Uterus (tissue), 2 donors: ENCODE measurements at regions not wholly inside any gene's neighbourhood (a gene's known extent, or its start where the extent isn't known, plus 50 kb on each side); places are given as distances from the start of the nearest gene placed in this dataset.

ENCODE experiments used
- POLR2A ChIP-seq, 2 donors: fragments of 450-650 bp; IDR thresholded peaks; one replicate each; pipeline ENCODE4 v1.6.1; 2016; ENCODE audit warnings: antibody characterized with exemption in 2 of 2, mild to moderate bottlenecking in 1 of 2, moderate library complexity in 1 of 2
- TF ChIP-seq, protein P1 (sequence below), 4 experiments: fragments of 200-600 bp in 2 of 4; fragments of 450-650 bp in 2 of 4; sonication (generic) in 2 of 4; IDR thresholded peaks; one replicate each; pipeline ENCODE4 v1.5.1; 2016 to 2019; ENCODE audit warnings: antibody characterized with exemption in 4 of 4, mild to moderate bottlenecking in 2 of 4, moderate library complexity in 1 of 4

DNA sequence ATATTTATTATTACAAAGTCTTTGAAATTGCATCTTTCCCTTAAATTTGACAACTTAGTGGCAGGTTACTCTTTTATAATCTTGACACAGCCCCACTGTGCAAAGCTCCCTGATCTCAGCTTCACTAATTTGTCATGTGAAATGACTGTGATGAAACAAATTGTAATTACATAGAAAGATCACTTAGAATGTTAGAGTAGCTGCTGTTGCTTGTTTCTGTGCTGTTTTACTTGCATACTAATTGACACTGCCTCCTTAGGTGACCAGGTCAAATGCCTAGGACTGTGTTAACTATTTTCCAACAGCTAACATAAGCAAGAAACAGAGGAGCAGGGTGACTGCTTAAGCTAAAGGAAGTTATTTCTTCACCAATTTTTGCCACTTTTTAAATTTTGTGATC, 211.3 kb downstream of the ZNF326 start:
- TF ChIP-seq, protein P1, sequence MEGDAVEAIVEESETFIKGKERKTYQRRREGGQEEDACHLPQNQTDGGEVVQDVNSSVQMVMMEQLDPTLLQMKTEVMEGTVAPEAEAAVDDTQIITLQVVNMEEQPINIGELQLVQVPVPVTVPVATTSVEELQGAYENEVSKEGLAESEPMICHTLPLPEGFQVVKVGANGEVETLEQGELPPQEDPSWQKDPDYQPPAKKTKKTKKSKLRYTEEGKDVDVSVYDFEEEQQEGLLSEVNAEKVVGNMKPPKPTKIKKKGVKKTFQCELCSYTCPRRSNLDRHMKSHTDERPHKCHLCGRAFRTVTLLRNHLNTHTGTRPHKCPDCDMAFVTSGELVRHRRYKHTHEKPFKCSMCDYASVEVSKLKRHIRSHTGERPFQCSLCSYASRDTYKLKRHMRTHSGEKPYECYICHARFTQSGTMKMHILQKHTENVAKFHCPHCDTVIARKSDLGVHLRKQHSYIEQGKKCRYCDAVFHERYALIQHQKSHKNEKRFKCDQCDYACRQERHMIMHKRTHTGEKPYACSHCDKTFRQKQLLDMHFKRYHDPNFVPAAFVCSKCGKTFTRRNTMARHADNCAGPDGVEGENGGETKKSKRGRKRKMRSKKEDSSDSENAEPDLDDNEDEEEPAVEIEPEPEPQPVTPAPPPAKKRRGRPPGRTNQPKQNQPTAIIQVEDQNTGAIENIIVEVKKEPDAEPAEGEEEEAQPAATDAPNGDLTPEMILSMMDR (IDR thresholded peaks at IDR 0.05), result no peak
- TF ChIP-seq POLR2A (IDR thresholded peaks at IDR 0.05), result no peak
